GM08714 (cell line): ENCODE measurements at regions not wholly inside any gene's neighbourhood (a gene's known extent, or its start where the extent isn't known, plus 50 kb on each side); places are given as distances from the start of the nearest gene placed in this dataset.
"Not testable (repeated sequence)": the region's sequence is repeated elsewhere in the genome, so short reads cannot be mapped to it uniquely, and the experiment has no call there.

Experiments
- H3K4me3 ChIP-seq: fragments of 200-500 bp; sonication (Bioruptor generic); 2 replicates; pipeline ENCODE4 v1.5.1; 2014; ENCODE audit warnings: mild to moderate bottlenecking, low read length, inconsistent platforms
- ZNF274 ChIP-seq: IDR thresholded peaks from 2 replicates; pipeline ENCODE4 v1.6.1; 2012; ENCODE audit warnings: mild to moderate bottlenecking, low read depth, low read length

GRCh38 chr20:60192326-60192725 is 234.1 kb downstream of the CDH26 start:
- no peak overlapping the region for H3K4me3 ChIP-seq
- no peak for TF ChIP-seq ZNF274

GRCh38 chr20:60199132-60199531 is 240.9 kb downstream of the CDH26 start:
- H3K4me3 ChIP-seq, result not testable (repeated sequence)

GRCh38 chr20:60199866-60200265 is 241.6 kb downstream of the CDH26 start:
- no peak overlapping the region for H3K4me3 ChIP-seq

GRCh38 chr20:60200305-60200918 is 242.2 kb downstream of the CDH26 start:
- no peak overlapping the region for H3K4me3 ChIP-seq
- TF ChIP-seq ZNF274, result no peak

More at GRCh38 chr20:60199866-60200265, 241.6 kb downstream of the CDH26 start:
- TF ChIP-seq ZNF274, result no peak

- no peak for TF ChIP-seq ZNF274
- no peak overlapping the region for H3K4me3 ChIP-seq
Measured at GRCh38 chr20:60201198-60201835, 243.1 kb downstream of the CDH26 start.

GRCh38 chr20:60202046-60202445 is 243.8 kb downstream of the CDH26 start:
- no peak overlapping the region for H3K4me3 ChIP-seq
- no peak for TF ChIP-seq ZNF274

- no peak overlapping the region for H3K4me3 ChIP-seq
- TF ChIP-seq ZNF274, result no peak
Measured at GRCh38 chr20:60203451-60203850, 245.2 kb downstream of the CDH26 start.

GRCh38 chr20:60204601-60205000 is 246.4 kb downstream of the CDH26 start:
- H3K4me3 ChIP-seq, result no peak overlapping the region
- no peak for TF ChIP-seq ZNF274

- H3K4me3 ChIP-seq, result no peak overlapping the region
- TF ChIP-seq ZNF274, result no peak
Measured at GRCh38 chr20:60206259-60206658, 248.0 kb downstream of the CDH26 start.

- H3K4me3 ChIP-seq, result no peak overlapping the region
- TF ChIP-seq ZNF274, result no peak
Measured at GRCh38 chr20:60209048-60209447, 250.8 kb downstream of the CDH26 start.

- TF ChIP-seq ZNF274, result no peak
- H3K4me3 ChIP-seq, result no peak overlapping the region
Measured at GRCh38 chr20:60210779-60211617, 252.8 kb downstream of the CDH26 start.

- TF ChIP-seq ZNF274, result no peak
- no peak overlapping the region for H3K4me3 ChIP-seq
Measured at GRCh38 chr20:60211618-60212463, 253.6 kb downstream of the CDH26 start.

- no peak for TF ChIP-seq ZNF274
- no peak overlapping the region for H3K4me3 ChIP-seq
Measured at GRCh38 chr20:60212695-60213094, 254.5 kb downstream of the CDH26 start.
